IPS-18a (cell line): ENCODE measurements at regions not wholly inside any gene's neighbourhood (a gene's known extent, or its start where the extent isn't known, plus 50 kb on each side); places are given as distances from the start of the nearest gene placed in this dataset.

Experiments
- H3K27ac ChIP-seq: one replicate; pipeline ENCODE4 v1.5.1; 2013; ENCODE audit warnings: low read length
- H3K27me3 ChIP-seq: one replicate; pipeline ENCODE4 v1.6.1; 2013; ENCODE audit warnings: mild to moderate bottlenecking, low read length; ENCODE audit not compliant: control insufficient read depth, insufficient read depth
- H3K36me3 ChIP-seq: one replicate; pipeline ENCODE4 v1.6.1; 2013; ENCODE audit warnings: low read depth, low read length; ENCODE audit not compliant: control insufficient read depth
- H3K4me1 ChIP-seq: one replicate; pipeline ENCODE4 v1.6.1; 2013; ENCODE audit warnings: low read depth, low read length; ENCODE audit not compliant: control insufficient read depth
- H3K4me3 ChIP-seq: one replicate; pipeline ENCODE4 v1.5.1; 2013; ENCODE audit warnings: low read length
- H3K9ac ChIP-seq: one replicate; pipeline ENCODE4 v1.6.1; 2013; ENCODE audit warnings: mild to moderate bottlenecking, low read length, moderate library complexity
- H3K9me3 ChIP-seq: one replicate; pipeline ENCODE4 v1.6.1; 2013; ENCODE audit warnings: low read depth, low read length; ENCODE audit not compliant: control insufficient read depth

DNA sequence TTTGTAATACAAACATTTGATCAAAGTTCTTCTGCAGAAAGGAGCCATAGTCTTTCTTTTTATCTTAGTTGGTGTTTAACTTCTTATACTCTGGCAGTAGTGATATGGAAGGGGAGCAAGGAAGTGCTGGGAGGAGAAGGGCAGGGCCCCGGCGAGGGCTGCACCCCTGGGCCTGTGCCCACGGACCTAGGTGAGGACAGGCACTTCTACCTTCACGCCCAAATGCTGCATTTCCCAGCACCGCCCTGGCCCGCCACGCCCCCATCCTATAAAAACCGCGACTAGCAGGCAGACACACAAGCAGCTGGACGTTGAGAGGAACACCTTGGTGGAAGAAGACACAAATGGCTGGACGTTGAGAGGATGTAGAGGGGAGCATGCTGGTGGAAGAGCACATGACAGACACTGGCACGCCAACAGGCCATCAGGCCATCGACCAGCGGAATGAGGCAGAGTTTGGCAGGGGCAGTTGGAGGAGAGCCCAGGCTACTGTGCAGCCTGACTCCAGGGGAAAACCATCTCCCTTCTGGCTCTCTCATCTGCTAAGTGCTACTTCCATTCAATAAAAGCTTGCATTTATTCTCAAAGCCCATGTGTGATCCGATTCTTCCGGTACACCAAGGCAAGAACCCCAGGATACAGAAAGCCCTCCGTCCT, 81.5 kb upstream of the C9orf72 start:
- H3K4me3 ChIP-seq, result no peak overlapping the region
- H3K36me3 ChIP-seq, result no peaks in the 10 kb centered on the region
- no peaks in the 10 kb centered on the region for H3K4me1 ChIP-seq
- H3K9me3 ChIP-seq, result no peaks in the 10 kb centered on the region
- no peak overlapping the region for H3K27ac ChIP-seq
- no peak overlapping the region for H3K9ac ChIP-seq
- H3K27me3 ChIP-seq, result no peaks in the 10 kb centered on the region

DNA sequence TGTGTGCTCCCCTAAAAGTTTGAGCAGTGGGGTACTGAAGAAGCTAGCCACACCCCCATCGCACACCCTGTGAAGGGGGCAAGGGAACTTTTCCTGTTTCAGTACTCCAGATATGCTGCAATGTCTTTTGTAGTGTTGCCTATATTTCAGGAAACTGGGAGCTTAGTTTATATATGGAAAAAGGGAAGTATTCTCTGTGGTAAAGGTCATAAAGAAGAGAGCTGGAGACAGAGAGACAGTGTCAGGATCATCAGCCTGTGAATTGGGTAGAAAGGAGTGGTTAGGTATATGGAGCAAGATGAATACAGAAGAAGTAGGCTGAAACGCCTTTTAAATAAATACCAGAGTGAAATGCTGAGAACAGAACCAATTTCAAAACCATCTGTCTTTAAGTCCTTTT, 82.2 kb upstream of the C9orf72 start:
- no peak overlapping the region for H3K9ac ChIP-seq
- no peaks in the 10 kb centered on the region for H3K4me1 ChIP-seq
- no peak overlapping the region for H3K4me3 ChIP-seq
- H3K36me3 ChIP-seq, result no peaks in the 10 kb centered on the region
- H3K27me3 ChIP-seq, result no peaks in the 10 kb centered on the region
- no peaks in the 10 kb centered on the region for H3K9me3 ChIP-seq
- H3K27ac ChIP-seq, result no peak overlapping the region

DNA sequence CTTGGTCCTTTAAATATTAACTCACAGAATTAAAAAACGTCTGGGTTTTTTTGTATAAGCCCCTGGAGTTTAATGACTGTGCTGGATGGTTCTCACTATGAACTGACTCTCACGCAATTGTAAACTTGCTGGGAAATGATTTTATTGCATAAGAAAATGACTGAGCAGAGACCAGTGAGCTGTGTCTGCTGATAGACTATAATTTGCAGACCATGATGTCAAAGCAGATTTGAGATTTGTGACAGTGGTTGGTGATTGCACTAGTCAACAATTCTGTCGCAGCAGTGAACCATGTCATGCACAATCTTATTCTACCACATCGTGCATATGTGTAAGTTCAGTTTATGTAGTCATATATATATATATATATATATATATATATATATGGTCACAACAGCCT, 85.7 kb upstream of the C9orf72 start:
- no peaks in the 10 kb centered on the region for H3K9me3 ChIP-seq
- H3K27ac ChIP-seq, result no peak overlapping the region
- H3K27me3 ChIP-seq, result no peaks in the 10 kb centered on the region
- no peak overlapping the region for H3K9ac ChIP-seq
- peaks cover 2% of the 10 kb centered on the region for H3K4me1 ChIP-seq
- H3K36me3 ChIP-seq, result no peaks in the 10 kb centered on the region
- H3K4me3 ChIP-seq, result no peak overlapping the region

DNA sequence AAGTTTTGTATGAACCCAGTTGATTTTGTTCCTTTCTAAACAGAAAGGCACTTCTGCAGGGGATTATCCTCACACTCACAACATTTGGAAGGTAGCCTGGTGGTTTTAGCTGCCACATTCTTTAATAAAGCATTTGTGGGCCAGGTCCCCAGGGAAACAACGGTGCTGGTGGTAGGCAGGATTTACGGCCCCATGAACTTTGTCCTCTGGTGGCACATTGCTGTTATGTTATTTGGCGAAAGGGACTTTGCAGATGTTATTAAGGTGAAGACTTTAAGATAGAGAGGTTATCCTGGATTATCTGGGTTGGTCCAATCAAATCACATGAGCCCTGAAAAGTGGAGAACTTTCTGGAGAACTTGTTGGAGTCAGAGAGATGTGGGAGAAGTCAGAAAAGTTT, 86.3 kb upstream of the C9orf72 start:
- Histone ChIP-seq H3K9me3 (no peaks in the 10 kb centered on the region), H3K36me3 (no peaks in the 10 kb centered on the region), H3K4me1 (peaks cover 8% of the 10 kb centered on the region), H3K27me3 (no peaks in the 10 kb centered on the region), H3K27ac (no peak overlapping the region), H3K4me3 (no peak overlapping the region), H3K9ac (no peak overlapping the region)

DNA sequence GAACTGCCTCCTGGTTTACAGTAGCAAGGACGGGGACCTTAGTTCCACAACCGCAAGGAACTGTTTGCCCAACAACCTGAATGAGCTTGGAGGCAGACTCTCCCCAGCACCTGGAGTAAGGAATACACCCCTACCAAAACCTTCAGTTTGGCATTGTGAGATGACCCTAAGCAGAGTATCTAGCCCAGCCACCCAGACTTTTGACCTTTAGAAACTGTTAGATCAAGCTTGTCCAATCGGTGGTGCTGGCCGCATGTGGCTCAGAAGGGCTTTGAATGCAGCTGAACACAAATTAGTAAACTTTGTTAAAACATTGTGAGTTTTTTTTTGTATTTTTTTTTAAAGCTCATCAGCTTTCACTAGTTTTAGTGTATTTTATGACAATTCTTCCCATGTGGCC, 86.9 kb upstream of the C9orf72 start:
- no peaks in the 10 kb centered on the region for H3K27me3 ChIP-seq
- H3K36me3 ChIP-seq, result no peaks in the 10 kb centered on the region
- H3K27ac ChIP-seq, result no peak overlapping the region
- H3K4me3 ChIP-seq, result no peak overlapping the region
- no peak overlapping the region for H3K9ac ChIP-seq
- peaks cover 14% of the 10 kb centered on the region for H3K4me1 ChIP-seq
- no peaks in the 10 kb centered on the region for H3K9me3 ChIP-seq

DNA sequence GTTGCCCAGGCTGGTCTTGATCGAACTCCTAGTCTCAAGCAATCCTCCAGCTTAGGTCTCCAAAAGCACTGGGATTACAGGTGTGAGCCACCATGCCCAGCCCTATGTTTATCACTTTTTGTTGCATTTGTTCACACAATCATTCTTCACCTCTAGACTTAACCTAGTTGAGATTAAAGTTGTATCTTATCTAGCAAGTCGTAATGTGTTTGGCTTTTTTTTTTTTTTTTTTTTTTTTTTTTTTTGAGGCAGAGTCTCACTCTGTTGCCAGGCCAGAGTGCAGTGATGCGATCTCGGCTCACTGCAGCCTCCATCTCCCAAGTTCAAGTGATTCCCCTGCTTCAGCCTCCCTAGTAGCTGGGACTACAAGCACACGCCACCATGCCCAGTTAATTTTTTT, 90.2 kb upstream of the C9orf72 start:
- Histone ChIP-seq H3K27me3 (no peaks in the 10 kb centered on the region), H3K27ac (no peak overlapping the region), H3K9me3 (no peaks in the 10 kb centered on the region), H3K4me3 (no peak overlapping the region), H3K36me3 (no peaks in the 10 kb centered on the region), H3K9ac (no peak overlapping the region), H3K4me1 (peaks cover 21% of the 10 kb centered on the region)

DNA sequence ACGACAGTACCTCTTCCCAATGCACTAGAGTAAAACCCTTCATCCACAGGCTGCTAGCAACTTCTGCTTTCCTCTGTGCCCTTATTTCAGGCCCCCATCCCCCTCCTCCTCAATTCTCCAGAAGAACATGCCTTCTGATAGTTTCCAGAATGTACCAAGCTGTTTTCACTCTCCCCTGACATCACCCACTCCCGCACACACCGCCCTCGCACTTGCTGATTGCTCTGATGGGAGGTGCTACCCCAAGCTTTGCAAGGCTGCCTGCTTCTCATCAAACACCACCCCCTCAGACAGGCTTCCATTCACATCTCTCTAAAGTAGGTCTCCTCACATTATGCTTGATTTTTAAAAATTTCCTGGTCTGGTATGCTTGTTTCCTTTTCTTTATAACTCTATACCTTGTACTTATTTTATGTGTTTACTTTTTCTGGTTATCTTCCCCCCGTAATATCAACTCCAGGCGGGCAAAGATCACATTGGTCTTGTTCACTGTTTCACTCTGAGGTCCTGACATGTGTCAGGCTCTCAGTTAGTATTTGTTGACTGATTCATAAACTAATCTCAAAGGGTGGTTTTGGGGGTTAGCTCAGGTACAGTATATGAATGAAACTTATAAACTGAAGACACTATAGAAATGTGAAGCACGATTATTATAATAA, 91.0 kb upstream of the C9orf72 start:
- peaks cover 21% of the 10 kb centered on the region for H3K4me1 ChIP-seq
- H3K27ac ChIP-seq, result no peak overlapping the region
- H3K27me3 ChIP-seq, result no peaks in the 10 kb centered on the region
- no peak overlapping the region for H3K4me3 ChIP-seq
- H3K9me3 ChIP-seq, result no peaks in the 10 kb centered on the region
- peak overlapping the region; percentile 25 for H3K9ac ChIP-seq
- H3K36me3 ChIP-seq, result no peaks in the 10 kb centered on the region

DNA sequence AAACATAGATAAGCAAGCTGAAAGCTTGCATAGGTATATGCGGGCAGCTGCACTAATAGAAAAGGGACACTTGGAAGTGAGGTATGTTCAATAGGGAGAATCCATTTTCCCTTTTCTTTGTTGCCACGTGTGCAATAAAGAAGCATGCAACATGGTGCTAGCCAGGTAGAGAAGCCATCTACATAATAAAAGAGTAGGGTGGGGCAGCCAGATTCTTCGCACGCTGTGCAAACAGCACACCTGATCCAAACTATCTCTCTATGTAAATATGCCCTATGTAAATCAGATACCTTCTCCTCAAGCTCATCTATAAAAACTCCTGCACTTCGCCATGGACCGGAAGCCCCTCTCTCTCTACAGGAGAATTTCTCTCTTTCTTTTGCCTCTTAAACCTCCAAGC, 91.9 kb upstream of the C9orf72 start:
- peaks cover 6% of the 10 kb centered on the region for H3K27me3 ChIP-seq
- H3K4me1 ChIP-seq, result peaks cover 27% of the 10 kb centered on the region
- no peaks in the 10 kb centered on the region for H3K36me3 ChIP-seq
- no peaks in the 10 kb centered on the region for H3K9me3 ChIP-seq
- H3K27ac ChIP-seq, result no peak overlapping the region
- peak overlapping the region; percentile 25 for H3K9ac ChIP-seq
- H3K4me3 ChIP-seq, result peak overlapping the region; percentile 13

DNA sequence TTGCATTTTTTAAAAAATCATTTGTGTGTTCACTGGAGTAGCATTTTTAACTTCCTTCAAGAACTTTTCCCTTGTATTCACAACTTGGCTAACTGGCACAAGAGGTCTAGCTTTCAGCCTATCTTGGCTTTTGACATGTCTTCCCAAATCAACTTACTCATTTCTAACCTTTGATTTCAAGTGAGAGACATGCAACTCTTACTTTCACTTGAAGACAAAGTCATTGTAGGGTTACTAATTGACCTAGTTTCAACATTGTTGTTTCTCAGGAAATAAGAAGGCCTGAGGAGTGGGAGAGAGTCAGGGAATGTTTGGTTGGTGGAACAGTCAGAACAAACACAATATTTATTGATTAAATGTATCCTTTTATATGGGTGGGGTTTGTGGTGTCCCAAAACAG, 95.0 kb upstream of the C9orf72 start:
- peaks cover 48% of the 10 kb centered on the region for H3K4me1 ChIP-seq
- H3K9ac ChIP-seq, result no peak overlapping the region
- peaks cover 24% of the 10 kb centered on the region for H3K27me3 ChIP-seq
- H3K36me3 ChIP-seq, result no peaks in the 10 kb centered on the region
- no peak overlapping the region for H3K4me3 ChIP-seq
- H3K9me3 ChIP-seq, result no peaks in the 10 kb centered on the region
- H3K27ac ChIP-seq, result no peak overlapping the region

DNA sequence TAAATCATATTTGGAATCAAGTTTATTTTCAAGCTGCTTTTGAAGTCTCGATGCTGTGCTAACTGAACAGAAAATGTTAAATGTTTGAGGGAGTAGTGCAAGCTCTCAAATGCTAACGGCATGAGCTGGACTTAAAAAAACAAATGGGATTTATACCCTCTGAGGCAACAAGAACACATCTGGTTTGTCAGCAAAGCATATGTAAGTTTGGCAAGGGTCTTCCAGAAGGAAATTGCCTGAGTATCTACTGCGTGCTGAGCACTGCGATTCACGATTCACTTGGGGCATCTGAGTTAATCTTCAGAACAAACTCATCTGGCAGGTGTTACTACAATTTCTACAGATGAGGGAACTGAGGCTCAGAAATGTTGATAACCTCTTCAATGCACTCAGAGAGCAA, 98.4 kb upstream of the C9orf72 start:
- Histone ChIP-seq H3K4me3 (no peak overlapping the region), H3K27me3 (peaks cover 24% of the 10 kb centered on the region), H3K9ac (no peak overlapping the region), H3K9me3 (no peaks in the 10 kb centered on the region), H3K27ac (no peak overlapping the region), H3K36me3 (no peaks in the 10 kb centered on the region), H3K4me1 (peaks cover 49% of the 10 kb centered on the region)

DNA sequence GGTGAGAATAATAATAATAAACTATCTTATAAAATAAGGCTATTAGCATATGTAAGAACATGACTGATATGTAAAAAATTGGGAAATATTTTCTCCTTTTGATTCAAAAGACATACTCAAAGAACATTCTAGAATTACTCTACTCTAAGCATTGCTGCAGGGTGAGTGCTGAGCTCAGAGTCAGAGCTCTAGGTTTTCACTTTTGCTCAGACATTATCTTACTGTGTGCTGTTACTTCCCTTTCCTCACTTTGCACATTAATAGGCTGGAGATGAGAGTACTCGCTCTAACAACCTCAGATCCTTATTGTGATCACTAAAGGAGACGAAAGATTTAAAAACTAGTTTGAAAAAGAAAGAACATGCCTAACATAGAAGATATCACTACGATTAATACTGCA, 99.4 kb upstream of the C9orf72 start:
- Histone ChIP-seq H3K9me3 (no peaks in the 10 kb centered on the region), H3K27me3 (peaks cover 24% of the 10 kb centered on the region), H3K36me3 (no peaks in the 10 kb centered on the region), H3K27ac (no peak overlapping the region), H3K4me3 (no peak overlapping the region), H3K4me1 (peaks cover 49% of the 10 kb centered on the region), H3K9ac (no peak overlapping the region)

DNA sequence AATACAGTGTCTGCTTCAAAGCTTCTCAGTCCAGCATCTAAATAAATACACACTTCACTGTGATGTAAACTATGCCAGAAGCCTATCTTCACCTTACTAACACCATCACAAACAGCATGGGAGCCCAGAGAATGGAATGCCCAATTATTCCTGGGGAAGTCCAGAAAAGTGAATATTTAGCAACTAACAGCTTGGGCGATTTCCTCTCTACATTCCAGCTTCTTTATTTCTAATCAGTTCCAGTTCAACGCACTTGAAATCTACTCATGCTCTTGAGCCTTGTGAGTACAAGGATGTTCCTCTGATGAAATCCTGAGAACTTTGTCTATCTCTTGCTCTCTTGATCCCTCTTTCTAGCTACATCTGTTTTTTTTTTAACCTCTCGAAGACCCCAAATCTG, 100.4 kb upstream of the C9orf72 start:
- H3K36me3 ChIP-seq, result no peaks in the 10 kb centered on the region
- no peaks in the 10 kb centered on the region for H3K9me3 ChIP-seq
- H3K4me3 ChIP-seq, result no peak overlapping the region
- H3K9ac ChIP-seq, result no peak overlapping the region
- H3K27ac ChIP-seq, result no peak overlapping the region
- peaks cover 30% of the 10 kb centered on the region for H3K27me3 ChIP-seq
- peaks cover 49% of the 10 kb centered on the region for H3K4me1 ChIP-seq
